ENCODE measurements at regions not wholly inside any gene's neighbourhood (a gene's known extent, or its start where the extent isn't known, plus 50 kb on each side); places are given as distances from the start of the nearest gene placed in this dataset.

DNA sequence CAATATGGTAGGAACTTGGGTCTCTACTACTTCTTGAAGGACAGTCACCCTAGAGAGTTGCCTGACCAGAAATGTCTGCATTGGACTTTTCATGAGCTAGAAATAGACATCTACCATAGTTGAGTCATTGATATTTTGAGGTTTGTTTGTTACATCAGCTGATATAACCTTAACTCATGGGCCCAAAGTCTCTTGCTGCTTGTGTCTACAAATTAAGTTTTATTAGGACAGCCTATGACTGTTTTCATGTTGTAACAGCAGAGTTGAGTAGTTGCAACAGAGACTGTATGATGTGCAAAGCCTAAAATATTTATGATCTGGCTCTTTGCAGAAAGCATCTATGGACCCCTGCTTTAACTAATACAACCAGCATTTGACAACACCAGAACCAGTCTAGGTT lies 155.3 kb downstream of the MIAT start:
- ATAC-seq: no peak
- TF ChIP-seq ESRRG (CRISPR knock-in tag; IDR thresholded peaks at IDR 0.05) (no peak), ZFP3 (CRISPR knock-in tag; IDR thresholded peaks at IDR 0.05) (no peak), ARNTL (CRISPR knock-in tag; IDR thresholded peaks at IDR 0.05; ENCODE audit: borderline replicate concordance, low read depth) (no peak), ZNF8 (CRISPR knock-in tag; IDR thresholded peaks at IDR 0.05) (no peak), BACH2 (CRISPR knock-in tag; IDR thresholded peaks at IDR 0.05; ENCODE audit: borderline replicate concordance) (no peak), PPARA (CRISPR knock-in tag; IDR thresholded peaks at IDR 0.05; ENCODE audit: borderline replicate concordance) (no peak), ZNF70 (CRISPR knock-in tag; IDR thresholded peaks at IDR 0.05) (no peak), RARB (CRISPR knock-in tag; IDR thresholded peaks at IDR 0.05) (no peak), CSDC2 (CRISPR knock-in tag; IDR thresholded peaks at IDR 0.05) (no peak), GLIS3 (CRISPR knock-in tag; IDR thresholded peaks at IDR 0.05) (no peak), TCF4 (CRISPR knock-in tag; IDR thresholded peaks at IDR 0.05; ENCODE audit: borderline replicate concordance) (no peak), ZFP30 (CRISPR knock-in tag; IDR thresholded peaks at IDR 0.05) (no peak), OSR1 (CRISPR knock-in tag; IDR thresholded peaks at IDR 0.05) (no peak), TOX (CRISPR knock-in tag; IDR thresholded peaks at IDR 0.05; ENCODE audit: borderline replicate concordance) (no peak)
- TF ChIP-seq, protein P1, sequence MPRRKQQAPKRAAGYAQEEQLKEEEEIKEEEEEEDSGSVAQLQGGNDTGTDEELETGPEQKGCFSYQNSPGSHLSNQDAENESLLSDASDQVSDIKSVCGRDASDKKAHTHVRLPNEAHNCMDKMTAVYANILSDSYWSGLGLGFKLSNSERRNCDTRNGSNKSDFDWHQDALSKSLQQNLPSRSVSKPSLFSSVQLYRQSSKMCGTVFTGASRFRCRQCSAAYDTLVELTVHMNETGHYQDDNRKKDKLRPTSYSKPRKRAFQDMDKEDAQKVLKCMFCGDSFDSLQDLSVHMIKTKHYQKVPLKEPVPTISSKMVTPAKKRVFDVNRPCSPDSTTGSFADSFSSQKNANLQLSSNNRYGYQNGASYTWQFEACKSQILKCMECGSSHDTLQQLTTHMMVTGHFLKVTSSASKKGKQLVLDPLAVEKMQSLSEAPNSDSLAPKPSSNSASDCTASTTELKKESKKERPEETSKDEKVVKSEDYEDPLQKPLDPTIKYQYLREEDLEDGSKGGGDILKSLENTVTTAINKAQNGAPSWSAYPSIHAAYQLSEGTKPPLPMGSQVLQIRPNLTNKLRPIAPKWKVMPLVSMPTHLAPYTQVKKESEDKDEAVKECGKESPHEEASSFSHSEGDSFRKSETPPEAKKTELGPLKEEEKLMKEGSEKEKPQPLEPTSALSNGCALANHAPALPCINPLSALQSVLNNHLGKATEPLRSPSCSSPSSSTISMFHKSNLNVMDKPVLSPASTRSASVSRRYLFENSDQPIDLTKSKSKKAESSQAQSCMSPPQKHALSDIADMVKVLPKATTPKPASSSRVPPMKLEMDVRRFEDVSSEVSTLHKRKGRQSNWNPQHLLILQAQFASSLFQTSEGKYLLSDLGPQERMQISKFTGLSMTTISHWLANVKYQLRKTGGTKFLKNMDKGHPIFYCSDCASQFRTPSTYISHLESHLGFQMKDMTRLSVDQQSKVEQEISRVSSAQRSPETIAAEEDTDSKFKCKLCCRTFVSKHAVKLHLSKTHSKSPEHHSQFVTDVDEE (CRISPR knock-in tag; IDR thresholded peaks at IDR 0.05): no peak
- TF ChIP-seq, protein P2, sequence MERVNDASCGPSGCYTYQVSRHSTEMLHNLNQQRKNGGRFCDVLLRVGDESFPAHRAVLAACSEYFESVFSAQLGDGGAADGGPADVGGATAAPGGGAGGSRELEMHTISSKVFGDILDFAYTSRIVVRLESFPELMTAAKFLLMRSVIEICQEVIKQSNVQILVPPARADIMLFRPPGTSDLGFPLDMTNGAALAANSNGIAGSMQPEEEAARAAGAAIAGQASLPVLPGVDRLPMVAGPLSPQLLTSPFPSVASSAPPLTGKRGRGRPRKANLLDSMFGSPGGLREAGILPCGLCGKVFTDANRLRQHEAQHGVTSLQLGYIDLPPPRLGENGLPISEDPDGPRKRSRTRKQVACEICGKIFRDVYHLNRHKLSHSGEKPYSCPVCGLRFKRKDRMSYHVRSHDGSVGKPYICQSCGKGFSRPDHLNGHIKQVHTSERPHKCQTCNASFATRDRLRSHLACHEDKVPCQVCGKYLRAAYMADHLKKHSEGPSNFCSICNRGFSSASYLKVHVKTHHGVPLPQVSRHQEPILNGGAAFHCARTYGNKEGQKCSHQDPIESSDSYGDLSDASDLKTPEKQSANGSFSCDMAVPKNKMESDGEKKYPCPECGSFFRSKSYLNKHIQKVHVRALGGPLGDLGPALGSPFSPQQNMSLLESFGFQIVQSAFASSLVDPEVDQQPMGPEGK (CRISPR knock-in tag; IDR thresholded peaks at IDR 0.05; ENCODE audit: borderline replicate concordance): no peak
- TF ChIP-seq, protein P3, sequence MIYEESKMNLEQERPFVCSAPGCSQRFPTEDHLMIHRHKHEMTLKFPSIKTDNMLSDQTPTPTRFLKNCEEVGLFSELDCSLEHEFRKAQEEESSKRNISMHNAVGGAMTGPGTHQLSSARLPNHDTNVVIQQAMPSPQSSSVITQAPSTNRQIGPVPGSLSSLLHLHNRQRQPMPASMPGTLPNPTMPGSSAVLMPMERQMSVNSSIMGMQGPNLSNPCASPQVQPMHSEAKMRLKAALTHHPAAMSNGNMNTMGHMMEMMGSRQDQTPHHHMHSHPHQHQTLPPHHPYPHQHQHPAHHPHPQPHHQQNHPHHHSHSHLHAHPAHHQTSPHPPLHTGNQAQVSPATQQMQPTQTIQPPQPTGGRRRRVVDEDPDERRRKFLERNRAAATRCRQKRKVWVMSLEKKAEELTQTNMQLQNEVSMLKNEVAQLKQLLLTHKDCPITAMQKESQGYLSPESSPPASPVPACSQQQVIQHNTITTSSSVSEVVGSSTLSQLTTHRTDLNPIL (CRISPR knock-in tag; IDR thresholded peaks at IDR 0.05; ENCODE audit: low read depth): no peak
- TF ChIP-seq, protein P4, sequence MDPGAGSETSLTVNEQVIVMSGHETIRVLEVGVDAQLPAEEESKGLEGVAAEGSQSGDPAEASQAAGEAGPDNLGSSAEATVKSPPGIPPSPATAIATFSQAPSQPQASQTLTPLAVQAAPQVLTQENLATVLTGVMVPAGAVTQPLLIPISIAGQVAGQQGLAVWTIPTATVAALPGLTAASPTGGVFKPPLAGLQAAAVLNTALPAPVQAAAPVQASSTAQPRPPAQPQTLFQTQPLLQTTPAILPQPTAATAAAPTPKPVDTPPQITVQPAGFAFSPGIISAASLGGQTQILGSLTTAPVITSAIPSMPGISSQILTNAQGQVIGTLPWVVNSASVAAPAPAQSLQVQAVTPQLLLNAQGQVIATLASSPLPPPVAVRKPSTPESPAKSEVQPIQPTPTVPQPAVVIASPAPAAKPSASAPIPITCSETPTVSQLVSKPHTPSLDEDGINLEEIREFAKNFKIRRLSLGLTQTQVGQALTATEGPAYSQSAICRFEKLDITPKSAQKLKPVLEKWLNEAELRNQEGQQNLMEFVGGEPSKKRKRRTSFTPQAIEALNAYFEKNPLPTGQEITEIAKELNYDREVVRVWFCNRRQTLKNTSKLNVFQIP (CRISPR knock-in tag; IDR thresholded peaks at IDR 0.05; ENCODE audit: borderline replicate concordance, low read depth): no peak
- TF ChIP-seq, protein P5, sequence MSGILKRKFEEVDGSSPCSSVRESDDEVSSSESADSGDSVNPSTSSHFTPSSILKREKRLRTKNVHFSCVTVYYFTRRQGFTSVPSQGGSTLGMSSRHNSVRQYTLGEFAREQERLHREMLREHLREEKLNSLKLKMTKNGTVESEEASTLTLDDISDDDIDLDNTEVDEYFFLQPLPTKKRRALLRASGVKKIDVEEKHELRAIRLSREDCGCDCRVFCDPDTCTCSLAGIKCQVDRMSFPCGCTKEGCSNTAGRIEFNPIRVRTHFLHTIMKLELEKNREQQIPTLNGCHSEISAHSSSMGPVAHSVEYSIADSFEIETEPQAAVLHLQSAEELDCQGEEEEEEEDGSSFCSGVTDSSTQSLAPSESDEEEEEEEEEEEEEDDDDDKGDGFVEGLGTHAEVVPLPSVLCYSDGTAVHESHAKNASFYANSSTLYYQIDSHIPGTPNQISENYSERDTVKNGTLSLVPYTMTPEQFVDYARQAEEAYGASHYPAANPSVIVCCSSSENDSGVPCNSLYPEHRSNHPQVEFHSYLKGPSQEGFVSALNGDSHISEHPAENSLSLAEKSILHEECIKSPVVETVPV (CRISPR knock-in tag; IDR thresholded peaks at IDR 0.05): no peak

DNA sequence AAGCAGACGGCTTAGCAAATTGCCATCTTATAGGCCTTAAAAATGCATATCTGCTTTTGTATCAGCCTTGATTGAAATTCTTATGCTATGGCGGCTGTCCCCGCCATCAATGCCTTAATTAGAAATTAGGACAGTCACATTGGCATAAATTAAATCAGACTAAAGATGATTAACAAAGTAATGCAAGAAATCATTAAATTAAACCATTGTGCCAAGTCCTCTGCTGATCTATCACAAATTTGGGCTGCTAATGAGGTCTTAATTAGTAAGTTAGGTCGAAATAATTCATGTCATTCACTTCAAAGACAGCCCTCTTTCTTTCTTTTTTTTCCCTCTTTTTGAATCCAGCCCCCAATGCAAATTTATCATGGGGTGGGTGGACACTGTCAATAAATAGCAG lies 159.3 kb downstream of the MIAT start:
- no peak for ATAC-seq
- TF ChIP-seq TOX (CRISPR knock-in tag; IDR thresholded peaks at IDR 0.05; ENCODE audit: borderline replicate concordance) (no peak), SNAI2 (CRISPR knock-in tag; IDR thresholded peaks at IDR 0.05) (no peak), BACH2 (CRISPR knock-in tag; IDR thresholded peaks at IDR 0.05; ENCODE audit: borderline replicate concordance) (no peak), TCF4 (CRISPR knock-in tag; IDR thresholded peaks at IDR 0.05; ENCODE audit: borderline replicate concordance) (no peak), RARB (CRISPR knock-in tag; IDR thresholded peaks at IDR 0.05) (no peak), PPARA (CRISPR knock-in tag; IDR thresholded peaks at IDR 0.05; ENCODE audit: borderline replicate concordance) (no peak), CSDC2 (CRISPR knock-in tag; IDR thresholded peaks at IDR 0.05) (no peak), ZC3H10 (CRISPR knock-in tag; IDR thresholded peaks at IDR 0.05) (no peak), GLIS3 (CRISPR knock-in tag; IDR thresholded peaks at IDR 0.05) (no peak), ZNF565 (CRISPR knock-in tag; conservative IDR thresholded peaks at IDR 0.05; ENCODE audit: low read depth) (no peak)
- TF ChIP-seq, protein P1 (CRISPR knock-in tag; IDR thresholded peaks at IDR 0.05): no peak
- TF ChIP-seq, protein P3 (CRISPR knock-in tag; IDR thresholded peaks at IDR 0.05; ENCODE audit: low read depth): no peak
- TF ChIP-seq, protein P5 (CRISPR knock-in tag; IDR thresholded peaks at IDR 0.05): no peak
- TF ChIP-seq, protein P4 (CRISPR knock-in tag; IDR thresholded peaks at IDR 0.05; ENCODE audit: borderline replicate concordance, low read depth): no peak
